Retina (tissue), 1 donor: ENCODE measurements at regions not wholly inside any gene's neighbourhood (a gene's known extent, or its start where the extent isn't known, plus 50 kb on each side); places are given as distances from the start of the nearest gene placed in this dataset.

Experiments used
- DNase-seq: peaks from one replicate; pipeline ENCODE4 v3.0.0-alpha.2; 2016

DNA sequence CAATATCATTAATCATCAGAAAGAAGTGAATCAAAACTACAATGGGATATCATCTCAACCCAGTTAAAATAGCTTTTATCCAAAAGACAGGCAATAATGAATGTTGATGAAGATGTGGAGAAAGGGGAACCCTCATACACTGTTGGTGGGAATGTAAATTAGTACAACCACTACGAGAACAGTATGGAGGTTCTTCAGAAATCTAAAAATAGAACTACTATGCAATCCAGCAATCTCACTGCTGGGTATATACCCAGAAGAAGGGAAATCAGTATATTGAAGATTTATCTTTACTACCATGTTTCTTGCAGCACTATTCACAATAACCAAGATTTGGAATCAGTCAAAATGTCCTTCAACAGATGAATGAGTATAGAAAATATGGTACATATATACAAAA lies 189.8 kb downstream of the HHIPL2 start:
- DNase-seq: no peak

DNA sequence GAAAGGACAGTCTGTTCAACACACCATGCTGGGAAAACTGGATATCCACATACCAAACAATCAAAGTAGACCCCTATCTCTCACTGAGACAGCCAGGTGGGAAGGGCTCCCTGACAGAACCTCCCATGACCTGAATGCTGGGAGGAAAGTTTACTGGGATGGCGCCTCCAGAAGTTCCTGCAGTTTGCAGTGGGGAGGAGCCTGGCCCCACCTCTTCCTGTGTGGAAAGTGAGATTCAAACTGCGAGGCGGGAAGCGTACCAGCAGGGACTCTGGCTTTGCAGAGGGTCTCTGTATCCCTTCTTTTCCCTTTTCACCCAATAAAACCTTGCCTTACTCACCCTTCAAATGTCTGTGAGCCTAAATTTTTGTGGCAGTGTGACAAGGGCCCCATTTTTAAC lies 190.7 kb downstream of the HHIPL2 start:
- DNase-seq: no peak

DNA sequence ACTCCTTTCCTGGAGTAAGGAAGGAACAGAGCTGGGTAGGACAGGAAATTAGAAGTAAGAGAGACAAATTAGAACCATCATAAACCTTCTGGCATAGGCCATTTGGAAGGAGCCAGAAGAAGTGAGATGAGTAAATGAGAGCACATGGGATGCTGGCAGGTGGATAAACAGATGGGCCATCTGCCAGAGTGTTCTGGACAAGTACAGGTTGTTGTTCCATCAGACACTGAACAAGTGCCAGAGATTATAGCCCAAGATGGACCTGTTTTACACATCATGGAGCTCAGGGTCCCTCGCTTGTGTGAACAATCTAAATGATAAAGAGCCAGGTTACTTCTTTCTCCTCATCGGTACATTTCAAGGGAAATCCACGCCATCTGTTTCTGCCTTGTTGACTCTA lies 200.3 kb downstream of the HHIPL2 start:
- DNase-seq: no peak

DNA sequence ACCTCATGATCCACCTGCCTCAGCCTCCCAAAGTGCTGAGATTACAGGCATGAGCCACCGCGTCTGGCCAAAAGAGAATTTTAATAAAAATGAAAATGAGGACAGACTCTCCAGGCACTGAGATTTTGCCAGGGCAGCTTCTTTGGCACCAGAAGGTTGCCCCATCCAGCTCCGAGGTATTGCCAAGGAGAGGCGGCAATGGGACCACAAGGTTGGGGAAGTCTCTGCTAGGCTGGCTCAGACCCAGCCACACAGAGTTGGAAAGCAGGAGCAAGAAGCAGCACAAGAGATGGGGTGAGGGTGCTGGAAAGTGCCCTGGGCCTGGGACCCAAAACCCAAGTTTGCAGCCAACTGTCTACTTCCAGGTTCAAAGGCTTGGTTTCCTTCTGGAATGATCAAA lies 200.9 kb downstream of the HHIPL2 start:
- DNase-seq: no peak

DNA sequence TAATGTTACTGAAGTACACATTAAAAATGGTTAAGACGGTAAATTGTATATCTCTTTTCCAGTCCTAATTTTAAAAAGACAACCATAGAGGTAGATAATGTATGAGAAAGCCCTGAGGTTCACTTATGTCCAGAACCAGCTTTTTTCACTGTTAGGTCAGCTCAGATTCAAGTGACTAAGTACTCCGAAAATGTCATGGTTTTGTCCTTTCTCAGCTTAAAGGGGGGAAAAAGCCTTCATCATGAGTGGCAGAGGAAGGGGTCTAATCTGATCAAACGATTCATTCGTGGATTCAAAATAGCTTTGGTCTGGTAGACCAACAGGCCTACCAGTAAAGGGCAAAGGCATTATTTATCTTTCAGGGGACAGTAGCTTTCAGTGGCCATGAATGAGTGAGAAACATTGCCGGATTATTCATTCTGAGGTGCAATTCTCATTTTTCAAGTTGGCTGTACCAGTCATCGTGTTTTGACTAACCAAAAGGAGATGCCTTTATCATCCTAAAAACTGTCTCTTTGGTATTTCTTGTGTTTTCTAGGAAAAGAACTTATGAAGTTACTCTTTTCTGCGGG lies 208.4 kb downstream of the HHIPL2 start:
- DNase-seq: no peak

DNA sequence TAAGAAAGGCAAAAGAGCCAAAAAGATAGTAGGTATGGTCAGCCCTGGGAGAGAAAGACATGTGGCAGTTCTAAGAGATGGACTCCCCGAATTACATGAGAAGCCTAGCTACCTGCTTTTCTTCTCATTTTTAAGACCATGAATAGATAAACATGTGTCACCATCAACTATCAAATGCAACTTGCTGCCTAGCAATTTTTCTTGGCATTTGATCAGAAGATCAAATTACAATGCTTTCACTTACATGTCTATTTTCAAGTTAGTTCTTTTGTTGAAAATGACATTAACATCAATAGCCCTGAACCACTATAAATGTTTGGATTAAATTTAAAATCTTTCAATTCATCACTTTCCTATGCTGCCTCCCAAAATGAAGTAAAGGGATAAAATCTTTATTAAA lies 212.3 kb downstream of the HHIPL2 start:
- DNase-seq: no peak

DNA sequence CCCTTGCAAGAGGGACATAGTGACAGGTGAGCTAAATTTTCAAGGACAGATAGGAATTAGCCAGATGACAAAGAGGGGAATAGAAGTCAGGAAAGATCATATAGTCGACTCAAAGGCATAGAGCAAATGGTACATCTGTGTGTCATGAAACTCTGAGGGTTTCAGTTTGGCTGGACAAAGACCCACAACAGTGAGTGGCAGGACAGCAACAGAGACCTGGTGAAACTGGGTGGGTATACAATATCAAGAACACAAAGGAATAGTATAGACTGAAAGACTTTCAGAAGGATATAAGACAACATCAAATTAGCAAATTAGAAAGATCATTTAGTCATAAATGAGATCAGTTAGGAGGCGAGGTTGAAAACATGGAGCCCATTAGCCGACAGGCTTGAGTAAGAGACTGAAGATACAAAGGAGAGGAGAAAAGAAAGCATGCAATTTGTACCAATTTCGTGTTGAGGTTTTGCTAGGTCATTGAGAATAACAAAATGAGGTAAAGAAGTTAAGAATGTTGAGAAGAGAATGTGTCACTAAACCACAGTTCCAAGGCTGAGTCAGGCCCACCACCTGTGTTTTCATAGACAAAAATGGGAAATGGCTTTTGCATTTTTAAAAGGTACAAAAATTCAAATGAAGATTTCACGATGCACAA lies 213.8 kb downstream of the HHIPL2 start:
- DNase-seq: no peak

DNA sequence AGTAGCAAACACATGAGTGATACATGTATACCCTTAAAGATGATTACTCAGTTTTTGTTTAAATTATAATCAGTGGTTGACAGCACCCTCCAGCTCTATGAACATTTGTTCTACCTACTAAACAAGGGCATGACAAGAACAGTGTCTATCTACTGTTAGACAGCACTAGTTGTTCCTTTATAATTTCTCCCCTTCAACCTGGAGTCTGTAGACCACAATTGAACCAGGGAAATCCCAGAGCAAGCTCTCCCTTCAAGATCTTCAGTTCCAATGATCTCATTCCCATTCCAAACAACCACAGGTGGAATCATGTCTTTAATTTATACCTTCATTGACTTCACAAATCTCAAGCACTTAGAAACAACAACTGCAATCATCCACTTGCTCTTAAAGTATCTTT lies 216.1 kb downstream of the HHIPL2 start:
- no peak for DNase-seq

DNA sequence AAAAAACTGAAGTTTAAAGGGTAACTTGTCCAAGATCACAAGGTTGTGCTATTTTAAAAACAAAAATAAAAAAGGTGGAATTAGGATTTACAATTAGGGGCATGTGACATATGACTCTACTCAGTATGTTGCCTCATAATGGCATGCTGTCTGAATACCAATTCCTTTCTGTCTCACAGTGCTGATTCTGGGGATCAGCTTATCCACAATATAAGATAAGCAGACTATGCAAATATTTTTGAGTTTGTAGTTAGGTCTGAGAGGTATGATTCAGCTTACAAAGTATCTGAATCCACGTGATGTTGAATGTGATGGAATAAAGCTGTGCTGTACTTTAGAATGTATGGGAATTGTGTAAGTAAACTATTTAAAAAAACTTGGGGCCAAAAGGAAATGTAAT lies 216.6 kb downstream of the HHIPL2 start:
- no peak for DNase-seq

DNA sequence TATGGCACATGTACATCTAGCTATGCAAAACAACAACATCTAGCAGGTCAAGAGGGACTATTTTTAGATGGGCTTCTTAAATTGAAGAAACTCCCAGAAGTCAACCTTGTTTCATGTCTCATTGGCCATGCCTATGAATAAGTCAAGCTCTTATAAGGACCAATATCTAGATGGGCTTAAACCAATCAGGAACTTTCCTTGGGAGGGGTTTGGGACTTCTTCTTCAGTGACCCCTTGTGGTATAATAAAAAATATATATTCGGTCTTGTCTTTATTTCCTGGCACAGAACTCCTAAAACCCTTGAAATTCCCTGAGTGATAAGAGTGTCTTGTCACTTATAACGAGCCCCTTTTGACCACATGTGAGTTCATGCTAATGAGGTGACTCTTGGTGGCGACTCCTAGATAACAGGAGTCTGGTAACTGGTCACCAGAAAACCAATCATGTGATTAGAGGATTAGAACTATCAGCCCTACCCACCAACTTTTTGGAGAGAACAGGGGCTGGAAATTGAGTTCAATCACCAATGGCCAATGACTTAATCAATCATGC lies 218.3 kb downstream of the HHIPL2 start:
- no peak for DNase-seq

DNA sequence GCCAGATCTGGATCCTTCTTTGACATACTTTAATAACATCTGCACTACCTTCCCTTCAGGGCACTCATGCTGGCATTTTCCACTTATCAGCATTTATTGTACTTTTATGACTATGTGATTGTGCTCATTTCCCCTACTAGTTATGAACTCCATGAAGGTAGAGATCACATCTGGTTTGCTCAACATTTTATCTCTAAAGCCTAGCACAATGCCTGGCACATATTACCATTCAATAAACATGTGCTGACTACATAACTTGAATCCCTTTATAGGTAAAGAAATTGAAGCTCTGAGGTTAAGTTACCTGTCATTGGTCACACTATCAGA lies 221.2 kb downstream of the HHIPL2 start:
- DNase-seq: no peak

DNA sequence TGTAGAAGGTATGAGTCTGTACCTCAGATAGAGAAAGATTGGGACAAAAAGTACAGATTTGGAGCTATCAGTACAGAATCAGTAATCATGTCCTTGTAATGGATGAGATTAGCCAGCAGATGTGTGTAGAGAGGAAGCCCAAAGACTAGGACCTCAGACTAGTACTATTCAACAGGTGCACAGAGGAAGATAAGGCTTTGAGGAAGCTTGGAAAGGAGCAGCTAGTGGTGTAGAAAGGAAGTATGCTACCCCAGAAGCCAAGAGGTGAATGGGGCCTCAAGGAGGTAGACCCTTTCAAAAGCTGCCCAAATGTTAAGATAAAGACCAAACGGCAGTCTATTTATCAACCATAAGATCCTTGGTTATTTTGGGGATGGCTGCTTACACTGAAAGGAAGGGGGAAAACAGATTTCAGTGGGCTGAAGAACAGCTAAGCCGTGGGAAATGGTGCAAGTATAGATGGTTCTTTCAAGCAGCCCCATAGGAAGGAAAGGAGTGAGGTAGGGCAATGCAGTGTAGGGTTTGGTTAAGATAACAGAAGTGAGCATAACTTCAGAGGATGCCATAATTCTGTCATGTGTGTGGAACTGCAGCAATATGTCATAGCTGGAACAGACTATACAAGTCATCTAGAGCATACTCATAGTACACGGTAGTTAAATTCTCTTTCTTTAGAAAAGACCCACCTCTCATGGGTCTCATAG lies 221.7 kb downstream of the HHIPL2 start:
- DNase-seq: no peak

DNA sequence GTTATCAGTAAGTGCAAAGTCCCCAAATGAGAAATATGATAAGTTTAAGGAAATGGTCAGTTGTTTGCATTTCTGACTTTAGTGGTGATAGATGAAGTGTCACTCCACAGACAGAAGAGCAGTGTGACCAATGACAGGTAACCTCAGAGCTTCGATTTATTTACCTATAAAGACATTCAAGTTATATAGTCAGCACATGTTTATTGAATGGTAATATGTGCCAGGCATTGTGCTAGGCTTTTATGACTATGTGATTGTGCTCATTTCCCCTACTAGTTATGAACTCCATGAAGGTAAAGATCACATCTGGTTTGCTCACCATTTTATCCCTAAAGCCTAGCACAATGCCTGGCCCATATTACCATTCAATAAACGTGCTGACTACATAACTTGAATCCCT lies 222.4 kb downstream of the HHIPL2 start:
- no peak for DNase-seq

DNA sequence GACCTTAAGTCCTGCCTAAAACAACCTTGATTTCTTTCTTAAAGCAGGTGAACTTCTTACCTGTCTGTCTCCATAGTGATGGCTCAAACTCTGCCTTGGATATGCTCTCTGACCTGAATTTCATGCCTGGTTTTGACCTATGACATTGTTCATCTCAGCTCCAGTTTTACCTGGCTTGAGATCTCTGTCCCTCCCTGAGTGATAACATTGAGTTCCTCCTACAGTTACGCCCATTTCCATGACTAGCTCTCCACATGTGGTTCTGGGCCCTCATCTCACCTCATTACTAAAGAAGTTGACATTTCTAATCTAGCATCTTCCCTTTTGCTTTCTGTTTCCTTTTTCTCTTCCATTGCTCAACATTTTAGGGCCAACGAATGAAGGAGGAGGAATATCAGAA lies 233.1 kb downstream of the HHIPL2 start:
- no peak for DNase-seq

DNA sequence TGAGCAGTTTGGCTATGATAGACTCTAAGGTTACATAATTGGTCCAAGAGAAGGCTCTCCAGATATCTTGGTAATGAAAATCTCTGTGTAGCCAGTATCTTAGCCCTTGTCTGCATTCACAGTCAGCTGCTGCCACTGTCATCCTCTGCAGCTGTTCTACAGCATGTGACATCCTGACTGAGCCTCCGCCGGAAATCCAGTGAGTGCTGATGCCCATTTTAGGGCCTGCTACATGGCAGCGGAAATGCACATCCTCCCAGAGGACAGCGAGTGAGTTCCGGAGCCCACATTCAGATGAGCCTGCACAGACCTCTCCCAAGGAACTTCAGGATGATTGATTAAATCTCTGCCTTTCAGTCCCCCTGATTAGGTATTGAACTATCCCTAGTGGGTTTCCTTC lies 237.1 kb downstream of the HHIPL2 start:
- DNase-seq: peak; percentile 32

DNA sequence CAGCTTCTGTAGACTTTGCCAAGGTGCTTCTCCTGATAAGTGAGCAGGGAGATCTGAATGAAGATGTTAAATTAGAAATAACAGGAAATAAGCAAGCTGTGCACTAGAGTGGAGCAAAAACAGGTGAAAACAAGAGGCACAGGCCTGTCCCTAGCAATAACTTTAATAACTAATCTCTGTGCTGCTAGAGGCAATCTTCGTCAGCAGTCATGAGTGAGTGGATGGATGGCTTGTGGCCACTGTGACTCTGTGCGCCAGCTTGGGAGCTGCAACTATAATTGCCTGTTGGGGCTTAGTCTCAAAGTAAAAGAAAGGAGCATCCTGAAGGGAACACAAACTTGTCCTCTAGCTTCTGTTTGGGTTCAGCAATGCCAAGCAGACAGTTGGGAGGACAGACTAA lies 240.3 kb downstream of the HHIPL2 start:
- DNase-seq: no peak

DNA sequence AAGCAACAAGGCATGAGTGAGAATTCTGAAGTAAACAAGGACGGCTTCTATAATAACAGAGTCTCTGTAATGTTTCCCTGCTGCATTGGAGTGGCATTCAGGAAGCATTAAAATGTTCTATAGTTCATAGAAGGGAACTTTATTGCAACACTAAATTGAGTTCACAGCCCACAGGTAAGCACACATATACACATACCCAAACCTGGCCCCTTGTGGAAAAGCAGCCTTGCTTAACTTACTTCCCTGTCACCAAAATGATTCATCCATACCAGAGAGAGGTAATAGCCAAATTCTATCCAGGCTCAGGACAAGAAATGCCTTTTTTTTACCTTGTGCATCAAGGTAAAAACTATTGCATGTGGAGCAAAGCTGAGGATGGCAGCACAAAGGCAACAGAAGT lies 241.4 kb downstream of the HHIPL2 start:
- DNase-seq: no peak

DNA sequence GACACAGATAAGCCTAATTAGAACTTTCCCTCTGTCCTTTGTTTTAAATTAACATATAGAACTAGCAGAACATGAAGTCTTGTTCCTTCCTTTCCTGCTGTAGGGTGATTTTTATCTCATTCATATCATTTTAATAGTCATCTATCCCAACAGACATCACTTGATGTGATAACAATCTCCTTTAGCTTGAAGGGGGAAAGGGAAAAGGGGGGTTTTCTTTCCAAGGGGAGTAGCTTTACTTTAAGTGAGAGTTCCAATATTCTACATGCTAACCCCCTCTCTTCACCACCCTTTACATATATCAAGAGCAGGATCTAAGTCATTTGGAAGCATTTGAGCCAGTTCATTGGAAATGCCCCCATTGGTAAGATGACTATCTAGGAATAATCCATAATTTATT lies 241.9 kb downstream of the HHIPL2 start:
- DNase-seq: no peak

DNA sequence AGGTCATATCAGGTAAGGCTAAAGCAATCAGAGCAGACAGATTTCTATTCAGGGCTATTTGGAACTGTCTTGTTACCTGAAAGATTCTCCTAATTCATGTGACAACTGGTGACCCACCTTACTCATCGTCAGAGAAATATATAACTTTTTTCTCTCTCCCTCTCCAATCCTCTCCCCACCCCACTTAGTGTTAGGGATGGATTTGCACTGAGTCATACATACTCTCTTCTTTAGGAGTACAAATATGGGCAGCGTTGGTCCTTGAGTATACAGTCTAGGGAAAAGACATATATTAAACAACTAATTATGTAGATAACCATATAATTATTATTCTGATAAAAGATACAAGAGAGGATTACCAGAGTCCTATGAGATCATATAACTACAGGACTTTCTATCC lies 246.3 kb downstream of the HHIPL2 start:
- DNase-seq: no peak

DNA sequence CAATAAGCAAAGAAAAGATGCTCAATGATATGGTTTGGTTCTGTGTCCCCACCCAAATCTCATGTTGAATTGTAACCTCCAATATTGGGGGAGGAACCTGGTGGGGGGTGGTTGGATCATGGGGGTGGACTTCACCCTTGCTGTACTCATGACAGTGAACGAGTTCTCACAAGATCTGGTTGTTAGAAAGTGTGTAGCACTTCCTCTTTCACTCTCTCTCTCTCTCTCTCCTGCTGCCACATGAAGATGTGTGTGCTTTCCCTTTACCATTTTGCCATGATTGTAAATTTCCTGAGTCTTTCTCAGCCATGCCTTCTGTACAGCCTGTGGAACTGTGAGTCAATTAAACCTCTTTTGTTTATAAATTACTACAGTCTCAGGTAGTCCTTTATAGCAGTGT lies 248.4 kb downstream of the HHIPL2 start:
- DNase-seq: no peak

DNA sequence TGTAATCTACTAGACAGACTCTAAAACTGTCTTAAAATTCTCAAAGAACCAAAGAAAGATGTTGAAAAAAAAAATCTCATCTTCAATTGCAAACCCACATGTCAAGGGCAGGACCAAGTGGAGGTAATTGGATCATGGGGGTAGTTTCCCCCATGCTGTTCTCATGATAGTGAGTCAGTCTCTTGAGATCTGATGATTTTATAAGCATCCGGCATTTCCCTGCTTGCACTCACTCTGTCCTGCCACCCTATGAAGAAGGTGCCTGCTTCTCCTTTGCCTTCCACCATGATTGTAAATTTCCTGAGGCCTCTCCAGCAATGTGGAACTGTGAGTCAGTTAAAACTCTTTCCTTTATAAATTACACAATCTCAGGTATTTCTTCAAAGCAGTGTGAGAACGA lies 257.0 kb downstream of the HHIPL2 start:
- no peak for DNase-seq

DNA sequence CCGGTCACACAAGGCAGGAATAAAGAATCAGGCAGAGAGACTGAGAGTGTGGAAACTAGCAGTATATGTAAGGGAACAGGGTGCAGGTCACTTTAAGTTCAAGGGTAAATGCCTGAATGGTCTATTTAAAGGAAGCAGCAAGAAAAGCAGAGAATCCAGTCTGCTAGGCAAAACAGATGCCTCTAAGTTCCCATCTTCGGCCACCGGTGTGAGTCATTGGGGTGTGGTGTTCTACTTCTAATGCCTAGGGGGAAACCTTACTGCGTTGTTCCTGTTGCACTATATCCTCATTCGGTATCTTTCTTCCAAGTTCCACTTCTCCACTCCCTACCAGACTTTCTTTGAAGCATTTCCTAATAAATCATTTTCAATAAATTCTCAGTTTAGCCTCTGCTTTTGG lies 259.9 kb downstream of the HHIPL2 start:
- DNase-seq: no peak

DNA sequence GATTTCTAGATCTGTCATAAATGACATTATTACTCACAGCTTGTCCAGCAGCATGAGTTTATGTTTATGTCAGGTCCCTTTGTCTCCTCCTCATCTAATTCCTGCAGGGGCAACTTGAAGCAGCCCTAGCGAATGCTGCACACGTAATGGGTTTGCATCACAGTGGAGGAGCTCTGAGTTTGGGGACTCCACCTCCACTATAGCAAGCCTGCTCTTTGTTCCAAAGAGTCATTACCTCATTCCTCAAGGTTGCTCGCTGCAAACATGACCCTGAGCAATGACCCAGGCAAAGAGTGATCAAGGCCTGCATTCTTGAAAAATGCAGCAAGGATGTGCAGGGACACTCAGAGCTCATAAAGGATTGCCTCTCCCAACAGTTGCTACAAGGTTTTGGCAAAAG lies 261.9 kb downstream of the HHIPL2 start:
- peak; percentile 32 for DNase-seq

DNA sequence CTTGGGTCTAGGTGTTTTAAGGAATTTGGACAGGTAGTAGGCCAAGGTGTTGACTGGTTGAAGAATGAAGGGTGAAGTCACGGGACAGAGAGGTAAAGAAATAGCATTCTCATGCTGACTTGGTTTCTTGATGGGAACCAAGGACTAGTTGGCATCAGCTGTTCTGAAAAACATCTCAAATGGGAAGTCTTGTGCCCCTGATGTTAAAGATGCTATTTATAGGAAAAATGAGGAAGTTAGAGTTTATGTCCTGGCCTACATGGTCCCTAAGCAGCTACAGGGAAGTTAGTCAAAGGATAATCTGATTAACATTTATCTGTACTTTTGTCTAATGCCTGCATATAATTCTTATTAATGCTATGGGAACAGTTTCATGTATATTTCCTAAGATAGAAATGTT lies 262.4 kb downstream of the HHIPL2 start:
- DNase-seq: no peak

DNA sequence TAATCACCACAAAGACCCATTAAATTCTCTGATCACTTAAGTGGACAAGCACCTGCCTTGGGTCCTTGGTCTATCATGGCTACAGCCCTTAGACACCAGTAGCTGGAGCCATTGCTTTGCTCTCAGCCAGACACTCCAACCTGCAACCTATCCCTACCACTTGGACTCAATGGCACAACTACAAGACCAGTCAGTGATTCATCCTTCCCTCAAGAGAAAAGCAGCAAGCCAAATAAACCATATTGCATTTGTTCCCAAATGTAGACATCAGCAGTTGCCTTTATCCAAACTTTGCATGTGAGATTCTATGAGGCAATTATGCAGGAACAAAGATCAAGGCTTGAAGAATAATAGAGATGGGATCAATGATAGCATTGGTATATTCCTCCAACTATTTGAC lies 263.4 kb downstream of the HHIPL2 start:
- no peak for DNase-seq
